ENCODE measurements at regions not wholly inside any gene's neighbourhood (a gene's known extent, or its start where the extent isn't known, plus 50 kb on each side); places are given as distances from the start of the nearest gene placed in this dataset.

- Histone ChIP-seq H3K9me3 (no peaks in the 10 kb centered on the region), H3K36me3 (no peaks in the 10 kb centered on the region)
- 88% methylated on average over 1 of the region's 1 CpG for WGBS, 2 donors
These were observed 318.0 kb upstream of the POT1 start for GRCh38 chr7:125247514-125248098.

GRCh38 chr7:125246706-125247105 lies 317.1 kb upstream of the POT1 start:
- H3K27me3 ChIP-seq, result no peaks in the 10 kb centered on the region
- H3K4me1 ChIP-seq, result no peaks in the 10 kb centered on the region
- ATAC-seq (ENCODE audit: low FRiP score in 2 of 2), result no peak
- no peak for DNase-seq
- WGBS, 2 donors, result 42 to 50% methylated on average over 1 of the region's 1 CpG
- no peaks in the 10 kb centered on the region for H3K36me3 ChIP-seq
- TF ChIP-seq EP300 (IDR thresholded peaks at IDR 0.05) (no peak), POLR2AphosphoS5 (IDR thresholded peaks at IDR 0.05) (no peak), CTCF (IDR thresholded peaks at IDR 0.05) (no peak), POLR2A (IDR thresholded peaks at IDR 0.05) (no peak)
- no peaks in the 10 kb centered on the region for H3K9me3 ChIP-seq
- H3K27ac ChIP-seq, result no peak overlapping the region
- H3K4me3 ChIP-seq, result no peak overlapping the region

More at GRCh38 chr7:125247514-125248098, 318.0 kb upstream of the POT1 start:
- Histone ChIP-seq H3K27me3 (no peaks in the 10 kb centered on the region), H3K27ac (no peak overlapping the region), H3K4me3 (no peak overlapping the region), H3K4me1 (no peaks in the 10 kb centered on the region)
- ATAC-seq (ENCODE audit: low FRiP score in 2 of 2) (no peak), DNase-seq (no peak)
- TF ChIP-seq CTCF (IDR thresholded peaks at IDR 0.05), result no peak

GRCh38 chr7:125241548-125241947 lies 311.9 kb upstream of the POT1 start:
- Histone ChIP-seq H3K27ac (no peak overlapping the region), H3K36me3 (no peaks in the 10 kb centered on the region), H3K27me3 (no peaks in the 10 kb centered on the region), H3K4me1 (no peaks in the 10 kb centered on the region), H3K4me3 (no peak overlapping the region), H3K9me3 (no peaks in the 10 kb centered on the region)
- DNase-seq (no peak), ATAC-seq (ENCODE audit: low FRiP score in 2 of 2) (no peak)
- TF ChIP-seq POLR2AphosphoS5 (IDR thresholded peaks at IDR 0.05), result no peak
- TF ChIP-seq CTCF (IDR thresholded peaks at IDR 0.05), result no peak
- TF ChIP-seq EP300 (IDR thresholded peaks at IDR 0.05), result no peak
- no peak for TF ChIP-seq POLR2A (IDR thresholded peaks at IDR 0.05)

GRCh38 chr7:125222596-125222995 lies 293.0 kb upstream of the POT1 start:
- no peaks in the 10 kb centered on the region for H3K36me3 ChIP-seq
- H3K4me3 ChIP-seq, result no peak overlapping the region
- ATAC-seq (ENCODE audit: low FRiP score in 2 of 2), result no peak
- no peak overlapping the region for H3K27ac ChIP-seq
- DNase-seq, result no peak
- no peaks in the 10 kb centered on the region for H3K4me1 ChIP-seq
- TF ChIP-seq CTCF (IDR thresholded peaks at IDR 0.05) (no peak), POLR2AphosphoS5 (IDR thresholded peaks at IDR 0.05) (no peak), EP300 (IDR thresholded peaks at IDR 0.05) (no peak), POLR2A (IDR thresholded peaks at IDR 0.05) (no peak)
- no peaks in the 10 kb centered on the region for H3K9me3 ChIP-seq
- WGBS, 2 donors, result 84 to 90% methylated on average over 1 of the region's 1 CpG
- no peaks in the 10 kb centered on the region for H3K27me3 ChIP-seq

GRCh38 chr7:125218076-125218475 lies 288.5 kb upstream of the POT1 start:
- ATAC-seq (ENCODE audit: low FRiP score in 2 of 2) (no peak), DNase-seq (no peak)
- Histone ChIP-seq H3K4me3 (no peak overlapping the region), H3K27ac (no peak overlapping the region), H3K4me1 (no peaks in the 10 kb centered on the region), H3K36me3 (no peaks in the 10 kb centered on the region), H3K27me3 (no peaks in the 10 kb centered on the region), H3K9me3 (no peaks in the 10 kb centered on the region)
- WGBS, 2 donors, result 79 to 83% methylated on average over 2 of the region's 2 CpGs
- TF ChIP-seq POLR2AphosphoS5 (IDR thresholded peaks at IDR 0.05), result no peak
- no peak for TF ChIP-seq EP300 (IDR thresholded peaks at IDR 0.05)
- TF ChIP-seq POLR2A (IDR thresholded peaks at IDR 0.05), result no peak
- TF ChIP-seq CTCF (IDR thresholded peaks at IDR 0.05), result no peak
